Liver (tissue), 8 donors: ENCODE measurements at regions not wholly inside any gene's neighbourhood (a gene's known extent, or its start where the extent isn't known, plus 50 kb on each side); places are given as distances from the start of the nearest gene placed in this dataset.

Experiments
- DNase-seq: peaks from one replicate; pipeline ENCODE4 v3.0.0-alpha.2; 2017; ENCODE audit warnings: low spot score
- H3K27ac ChIP-seq, 2 donors: one replicate each; pipeline ENCODE4 v1.7.0; 2013; ENCODE audit warnings: inconsistent platforms in 2 of 2, low read length in 2 of 2, control low read depth in 1 of 2, low read depth in 1 of 2, mild to moderate bottlenecking in 1 of 2
- H3K27me3 ChIP-seq, 4 donors: one replicate each; pipeline versions ENCODE4 v1.6.1 to v1.7.0; 2013; ENCODE audit warnings: low read length in 3 of 4, inconsistent platforms in 1 of 4, mild to moderate bottlenecking in 1 of 4, moderate library complexity in 1 of 4; ENCODE audit not compliant: control insufficient read depth in 4 of 4, insufficient read depth in 4 of 4
- H3K36me3 ChIP-seq, 4 donors: one replicate each; pipeline versions ENCODE4 v1.6.1 to v1.7.0; 2013; ENCODE audit warnings: low read length in 3 of 4, mild to moderate bottlenecking in 3 of 4, low read depth in 1 of 4, moderate library complexity in 1 of 4; ENCODE audit not compliant: control insufficient read depth in 4 of 4, insufficient read depth in 3 of 4
- H3K4me1 ChIP-seq, 4 donors: one replicate each; pipeline versions ENCODE4 v1.6.1 to v1.7.0; 2013; ENCODE audit warnings: low read length in 3 of 4, mild to moderate bottlenecking in 3 of 4, moderate library complexity in 1 of 4; ENCODE audit not compliant: control insufficient read depth in 4 of 4, insufficient read depth in 4 of 4
- H3K4me3 ChIP-seq, 3 donors: one replicate each; pipeline versions ENCODE4 v1.6.1 to v1.7.0; 2013; ENCODE audit warnings: low read length in 3 of 3, control low read depth in 1 of 3, low read depth in 1 of 3, mild to moderate bottlenecking in 1 of 3
- H3K9ac ChIP-seq, 2 donors: one replicate each; pipeline ENCODE4 v1.7.0; 2013; ENCODE audit warnings: low read length in 2 of 2, mild to moderate bottlenecking in 2 of 2, moderate library complexity in 2 of 2, control low read depth in 1 of 2, low read depth in 1 of 2
- H3K9me3 ChIP-seq, 4 donors: one replicate each; pipeline versions ENCODE4 v1.6.1 to v1.7.0; 2013; ENCODE audit warnings: low read length in 3 of 4; ENCODE audit not compliant: control insufficient read depth in 4 of 4
- EGR1 ChIP-seq, 2 donors: IDR thresholded peaks; 2 replicates each; pipeline ENCODE4 v1.6.1; 2016 to 2018; ENCODE audit warnings: antibody characterized with exemption in 2 of 2, low read depth in 2 of 2
- FOXA1 ChIP-seq: IDR thresholded peaks from 2 replicates; pipeline ENCODE4 v1.6.1; 2016; ENCODE audit warnings: antibody characterized with exemption
- FOXA2 ChIP-seq: IDR thresholded peaks from 2 replicates; pipeline ENCODE4 v1.6.1; 2016; ENCODE audit warnings: antibody characterized with exemption
- GABPA ChIP-seq, 2 donors: IDR thresholded peaks in 1 of 2; conservative IDR thresholded peaks in 1 of 2; 2 replicates each; pipeline ENCODE4 v1.6.1; 2016; ENCODE audit warnings: antibody characterized with exemption in 2 of 2, mild to moderate bottlenecking in 1 of 2, moderate library complexity in 1 of 2
- HNF4A ChIP-seq, 2 donors: conservative IDR thresholded peaks; 2 replicates each; pipeline ENCODE4 v1.6.1; 2016; ENCODE audit warnings: antibody characterized with exemption in 2 of 2, mild to moderate bottlenecking in 2 of 2
- HNF4G ChIP-seq: IDR thresholded peaks from 2 replicates; pipeline ENCODE4 v1.6.1; 2016; ENCODE audit warnings: antibody characterized with exemption
- JUND ChIP-seq, 2 donors: IDR thresholded peaks; 2 replicates each; pipeline ENCODE4 v1.6.1; 2016; ENCODE audit warnings: antibody characterized with exemption in 2 of 2
- NR2F2 ChIP-seq: IDR thresholded peaks from 2 replicates; pipeline ENCODE4 v1.6.1; 2016; ENCODE audit warnings: antibody characterized with exemption
- RAD21 ChIP-seq, 2 donors: IDR thresholded peaks; 2 replicates each; pipeline ENCODE4 v1.6.1; 2016; ENCODE audit warnings: antibody characterized with exemption in 2 of 2, mild to moderate bottlenecking in 2 of 2
- RXRA ChIP-seq, 2 donors: IDR thresholded peaks; 2 replicates each; pipeline ENCODE4 v1.6.1; 2017 to 2018; ENCODE audit warnings: antibody characterized with exemption in 2 of 2, mild to moderate bottlenecking in 1 of 2
- SP1 ChIP-seq: IDR thresholded peaks from 2 replicates; pipeline ENCODE4 v1.6.1; 2018; ENCODE audit warnings: antibody characterized with exemption, mild to moderate bottlenecking
- TAF1 ChIP-seq: conservative IDR thresholded peaks from 2 replicates; pipeline ENCODE4 v1.6.1; 2016; ENCODE audit warnings: antibody characterized with exemption, mild to moderate bottlenecking
- YY1 ChIP-seq: IDR thresholded peaks from 2 replicates; pipeline ENCODE4 v1.6.1; 2016; ENCODE audit warnings: antibody characterized with exemption, mild to moderate bottlenecking
- WGBS: extraction: QIAGEN DNeasy Blood & Tissue Kit; methylation state at CpG from one replicate; pipeline ENCODE4 v1.1.7; 2013; 5-methylcytosine and 5-hydroxymethylcytosine counted together
- TF ChIP-seq, protein P1 (sequence below): IDR thresholded peaks from 2 replicates; pipeline ENCODE4 v1.6.1; 2016; ENCODE audit warnings: antibody characterized with exemption, mild to moderate bottlenecking
- TF ChIP-seq, protein P2 (sequence below): IDR thresholded peaks from 2 replicates; pipeline ENCODE4 v1.6.1; 2016; ENCODE audit warnings: antibody characterized with exemption
- TF ChIP-seq, protein P3 (sequence below): fragments of 150-350 bp; IDR thresholded peaks from 2 replicates; pipeline ENCODE4 v1.5.1; 2017; ENCODE audit warnings: improper control_type of control experiment, low read depth, low read length; ENCODE audit not compliant: missing input control
- TF ChIP-seq, protein P4 (sequence below): IDR thresholded peaks from 2 replicates; pipeline ENCODE4 v1.6.1; 2016; ENCODE audit warnings: antibody characterized with exemption
- TF ChIP-seq, protein P5 (sequence below): IDR thresholded peaks from 2 replicates; pipeline ENCODE4 v1.6.1; 2016; ENCODE audit warnings: antibody characterized with exemption
- donor health status: healthy.
- donor health status: healthy.
- donor health status: healthy.
- donor health status: healthy.
- donor health status: healthy.

DNA sequence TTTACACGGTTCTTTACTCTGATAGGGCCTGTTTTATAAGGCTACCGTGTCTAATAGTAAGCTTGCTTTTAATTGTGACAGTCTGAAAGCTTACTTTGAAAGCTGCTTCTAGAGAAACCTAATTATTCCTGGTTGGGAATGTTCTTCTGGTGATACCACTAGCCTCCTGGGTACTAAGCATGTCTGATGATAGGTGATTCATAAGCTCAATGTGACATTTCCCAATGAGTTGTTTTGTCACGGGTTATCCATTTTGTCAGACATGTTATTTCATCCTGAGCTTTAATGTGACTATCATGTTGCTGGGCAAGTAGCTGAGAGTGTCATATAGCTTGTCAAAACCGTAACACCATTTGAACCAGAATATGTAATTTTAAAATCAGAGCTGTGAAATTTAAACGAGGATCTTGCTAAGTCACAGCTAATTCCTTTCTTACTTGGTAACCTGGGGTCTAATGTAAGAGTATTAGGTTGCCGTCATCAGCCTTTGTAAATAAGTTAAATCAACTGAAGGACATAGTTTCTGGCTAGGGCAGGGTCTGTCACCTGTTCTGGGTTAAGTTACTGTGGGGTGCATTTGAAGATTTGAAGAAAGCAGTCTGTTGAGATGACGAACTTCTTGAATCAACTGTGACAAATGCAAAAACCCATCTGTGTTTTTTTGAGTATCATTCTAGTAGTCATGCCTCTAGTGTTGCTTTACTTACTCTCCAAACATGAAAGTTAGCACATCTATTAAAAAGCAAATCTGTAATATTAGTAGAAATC is 529.2 kb downstream of the USP25 start:
- no peak for DNase-seq
- Histone ChIP-seq H3K9ac (no peak overlapping the region), H3K9me3 (no peaks in the 10 kb centered on the region), H3K4me3 (no peak overlapping the region), H3K27ac (no peak overlapping the region), H3K27me3 (no peaks in the 10 kb centered on the region), H3K4me1 (peaks cover 0 to 4% (median 2%) of the 10 kb centered on the region in 4 donors), H3K36me3 (no peaks in the 10 kb centered on the region)
- 93% methylated on average over 7 of the region's 7 CpGs for WGBS
- TF ChIP-seq FOXA2 (no peak), YY1 (no peak), NR2F2 (no peak), RAD21 (IDR thresholded peaks at IDR 0.05) (no peak), HNF4G (no peak), TAF1 (no peak), GABPA (IDR thresholded peaks at IDR 0.05 in 1 of 2, conservative IDR thresholded peaks at IDR 0.05 in 1 of 2) (no peak), SP1 (no peak), EGR1 (IDR thresholded peaks at IDR 0.05; ENCODE audit: low read depth in 2 of 2) (no peak), FOXA1 (no peak), RXRA (IDR thresholded peaks at IDR 0.05) (no peak), JUND (IDR thresholded peaks at IDR 0.05) (no peak), HNF4A (conservative IDR thresholded peaks at IDR 0.05) (no peak)
- TF ChIP-seq, protein P1, sequence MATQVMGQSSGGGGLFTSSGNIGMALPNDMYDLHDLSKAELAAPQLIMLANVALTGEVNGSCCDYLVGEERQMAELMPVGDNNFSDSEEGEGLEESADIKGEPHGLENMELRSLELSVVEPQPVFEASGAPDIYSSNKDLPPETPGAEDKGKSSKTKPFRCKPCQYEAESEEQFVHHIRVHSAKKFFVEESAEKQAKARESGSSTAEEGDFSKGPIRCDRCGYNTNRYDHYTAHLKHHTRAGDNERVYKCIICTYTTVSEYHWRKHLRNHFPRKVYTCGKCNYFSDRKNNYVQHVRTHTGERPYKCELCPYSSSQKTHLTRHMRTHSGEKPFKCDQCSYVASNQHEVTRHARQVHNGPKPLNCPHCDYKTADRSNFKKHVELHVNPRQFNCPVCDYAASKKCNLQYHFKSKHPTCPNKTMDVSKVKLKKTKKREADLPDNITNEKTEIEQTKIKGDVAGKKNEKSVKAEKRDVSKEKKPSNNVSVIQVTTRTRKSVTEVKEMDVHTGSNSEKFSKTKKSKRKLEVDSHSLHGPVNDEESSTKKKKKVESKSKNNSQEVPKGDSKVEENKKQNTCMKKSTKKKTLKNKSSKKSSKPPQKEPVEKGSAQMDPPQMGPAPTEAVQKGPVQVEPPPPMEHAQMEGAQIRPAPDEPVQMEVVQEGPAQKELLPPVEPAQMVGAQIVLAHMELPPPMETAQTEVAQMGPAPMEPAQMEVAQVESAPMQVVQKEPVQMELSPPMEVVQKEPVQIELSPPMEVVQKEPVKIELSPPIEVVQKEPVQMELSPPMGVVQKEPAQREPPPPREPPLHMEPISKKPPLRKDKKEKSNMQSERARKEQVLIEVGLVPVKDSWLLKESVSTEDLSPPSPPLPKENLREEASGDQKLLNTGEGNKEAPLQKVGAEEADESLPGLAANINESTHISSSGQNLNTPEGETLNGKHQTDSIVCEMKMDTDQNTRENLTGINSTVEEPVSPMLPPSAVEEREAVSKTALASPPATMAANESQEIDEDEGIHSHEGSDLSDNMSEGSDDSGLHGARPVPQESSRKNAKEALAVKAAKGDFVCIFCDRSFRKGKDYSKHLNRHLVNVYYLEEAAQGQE, result no peak
- TF ChIP-seq, protein P2, sequence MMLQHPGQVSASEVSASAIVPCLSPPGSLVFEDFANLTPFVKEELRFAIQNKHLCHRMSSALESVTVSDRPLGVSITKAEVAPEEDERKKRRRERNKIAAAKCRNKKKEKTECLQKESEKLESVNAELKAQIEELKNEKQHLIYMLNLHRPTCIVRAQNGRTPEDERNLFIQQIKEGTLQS, result no peak
- TF ChIP-seq, protein P3, sequence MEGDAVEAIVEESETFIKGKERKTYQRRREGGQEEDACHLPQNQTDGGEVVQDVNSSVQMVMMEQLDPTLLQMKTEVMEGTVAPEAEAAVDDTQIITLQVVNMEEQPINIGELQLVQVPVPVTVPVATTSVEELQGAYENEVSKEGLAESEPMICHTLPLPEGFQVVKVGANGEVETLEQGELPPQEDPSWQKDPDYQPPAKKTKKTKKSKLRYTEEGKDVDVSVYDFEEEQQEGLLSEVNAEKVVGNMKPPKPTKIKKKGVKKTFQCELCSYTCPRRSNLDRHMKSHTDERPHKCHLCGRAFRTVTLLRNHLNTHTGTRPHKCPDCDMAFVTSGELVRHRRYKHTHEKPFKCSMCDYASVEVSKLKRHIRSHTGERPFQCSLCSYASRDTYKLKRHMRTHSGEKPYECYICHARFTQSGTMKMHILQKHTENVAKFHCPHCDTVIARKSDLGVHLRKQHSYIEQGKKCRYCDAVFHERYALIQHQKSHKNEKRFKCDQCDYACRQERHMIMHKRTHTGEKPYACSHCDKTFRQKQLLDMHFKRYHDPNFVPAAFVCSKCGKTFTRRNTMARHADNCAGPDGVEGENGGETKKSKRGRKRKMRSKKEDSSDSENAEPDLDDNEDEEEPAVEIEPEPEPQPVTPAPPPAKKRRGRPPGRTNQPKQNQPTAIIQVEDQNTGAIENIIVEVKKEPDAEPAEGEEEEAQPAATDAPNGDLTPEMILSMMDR, result no peak
- TF ChIP-seq, protein P4, sequence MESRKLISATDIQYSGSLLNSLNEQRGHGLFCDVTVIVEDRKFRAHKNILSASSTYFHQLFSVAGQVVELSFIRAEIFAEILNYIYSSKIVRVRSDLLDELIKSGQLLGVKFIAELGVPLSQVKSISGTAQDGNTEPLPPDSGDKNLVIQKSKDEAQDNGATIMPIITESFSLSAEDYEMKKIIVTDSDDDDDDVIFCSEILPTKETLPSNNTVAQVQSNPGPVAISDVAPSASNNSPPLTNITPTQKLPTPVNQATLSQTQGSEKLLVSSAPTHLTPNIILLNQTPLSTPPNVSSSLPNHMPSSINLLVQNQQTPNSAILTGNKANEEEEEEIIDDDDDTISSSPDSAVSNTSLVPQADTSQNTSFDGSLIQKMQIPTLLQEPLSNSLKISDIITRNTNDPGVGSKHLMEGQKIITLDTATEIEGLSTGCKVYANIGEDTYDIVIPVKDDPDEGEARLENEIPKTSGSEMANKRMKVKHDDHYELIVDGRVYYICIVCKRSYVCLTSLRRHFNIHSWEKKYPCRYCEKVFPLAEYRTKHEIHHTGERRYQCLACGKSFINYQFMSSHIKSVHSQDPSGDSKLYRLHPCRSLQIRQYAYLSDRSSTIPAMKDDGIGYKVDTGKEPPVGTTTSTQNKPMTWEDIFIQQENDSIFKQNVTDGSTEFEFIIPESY, result no peak
- TF ChIP-seq, protein P5, sequence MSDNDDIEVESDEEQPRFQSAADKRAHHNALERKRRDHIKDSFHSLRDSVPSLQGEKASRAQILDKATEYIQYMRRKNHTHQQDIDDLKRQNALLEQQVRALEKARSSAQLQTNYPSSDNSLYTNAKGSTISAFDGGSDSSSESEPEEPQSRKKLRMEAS, result no peak
